ENCODE measurements at regions not wholly inside any gene's neighbourhood (a gene's known extent, or its start where the extent isn't known, plus 50 kb on each side); places are given as distances from the start of the nearest gene placed in this dataset.

GRCh38 chr17:69773081-69773480 is 301.9 kb upstream of the KCNJ16 start:
- TF ChIP-seq POLR2A (IDR thresholded peaks at IDR 0.05) (no peak), CTCF (IDR thresholded peaks at IDR 0.05 in 4 of 5, conservative IDR thresholded peaks at IDR 0.05 in 1 of 5) (no peak)
